HG02759 (cell line): ENCODE measurements at regions not wholly inside any gene's neighbourhood (a gene's known extent, or its start where the extent isn't known, plus 50 kb on each side); places are given as distances from the start of the nearest gene placed in this dataset.

Experiments used
- ATAC-seq: cut with Tn5 transposase; IDR thresholded peaks from one replicate; pipeline ENCODE4 v1.9.1; 2021; ENCODE audit warnings: mild to moderate bottlenecking, moderate library complexity; ENCODE audit not compliant: unreplicated experiment

- no peak for ATAC-seq
Measured at GRCh38 chr10:121025731-121026130, 174.6 kb downstream of the WDR11 start.

DNA sequence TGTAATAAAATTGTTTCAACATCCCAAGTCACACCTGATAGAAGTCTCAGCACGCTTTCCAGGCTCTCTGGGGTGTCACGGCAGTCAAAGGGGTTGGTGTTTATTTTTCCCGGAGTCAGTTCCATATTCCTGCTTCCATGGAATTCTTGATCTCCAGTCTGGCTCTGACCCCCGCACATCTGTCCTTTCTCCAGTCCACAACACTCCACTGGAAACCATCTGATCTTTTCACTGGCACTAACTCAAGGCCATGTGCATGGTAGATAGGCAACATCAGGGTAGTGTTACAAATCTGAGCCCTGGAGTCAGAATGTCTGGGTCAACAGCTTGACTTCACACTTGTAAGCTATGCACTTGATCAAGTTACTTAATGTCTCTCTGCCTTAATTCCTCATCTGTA, 176.2 kb downstream of the WDR11 start:
- no peak for ATAC-seq

DNA sequence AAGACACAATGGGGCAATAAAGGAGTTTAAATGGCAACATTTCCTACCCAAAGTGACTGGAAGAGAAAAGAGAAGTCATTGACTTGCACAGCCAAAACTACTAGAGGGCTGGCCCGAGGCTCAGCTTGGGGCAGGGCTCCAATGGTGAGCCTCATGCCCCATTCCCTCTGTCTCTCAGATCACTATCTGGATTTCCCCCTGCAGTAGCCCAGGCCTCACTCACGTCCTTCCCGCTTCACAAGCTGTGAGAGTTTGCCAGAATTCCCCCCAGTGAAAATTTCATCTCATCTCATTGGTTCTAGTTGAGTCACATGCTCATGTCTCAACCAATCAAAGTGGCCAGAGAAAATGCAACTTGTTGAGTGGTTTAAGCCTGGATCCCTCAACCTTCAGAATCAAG, 181.3 kb downstream of the WDR11 start:
- no peak for ATAC-seq

DNA sequence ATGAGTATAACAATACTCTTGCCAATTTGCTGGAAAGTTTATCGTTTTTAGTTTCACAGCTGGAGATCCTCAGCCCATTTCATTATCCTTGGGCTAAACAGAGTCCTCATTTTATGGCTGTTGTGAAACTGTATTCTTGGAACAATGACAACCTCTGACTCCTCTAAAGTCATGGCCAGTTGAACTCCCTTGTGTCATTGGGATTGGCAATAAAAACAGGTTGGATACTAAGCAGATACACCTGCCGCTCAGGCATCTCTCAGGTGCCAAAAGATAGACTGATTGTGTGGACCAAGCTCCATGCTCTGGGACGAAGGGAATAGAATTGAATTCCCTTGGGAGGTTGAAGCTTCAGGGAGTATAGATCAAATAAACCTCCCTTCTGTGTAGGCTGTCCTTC, 182.2 kb downstream of the WDR11 start:
- ATAC-seq: no peak

- ATAC-seq: no peak
Measured at GRCh38 chr10:121036431-121036830, 185.3 kb downstream of the WDR11 start.

DNA sequence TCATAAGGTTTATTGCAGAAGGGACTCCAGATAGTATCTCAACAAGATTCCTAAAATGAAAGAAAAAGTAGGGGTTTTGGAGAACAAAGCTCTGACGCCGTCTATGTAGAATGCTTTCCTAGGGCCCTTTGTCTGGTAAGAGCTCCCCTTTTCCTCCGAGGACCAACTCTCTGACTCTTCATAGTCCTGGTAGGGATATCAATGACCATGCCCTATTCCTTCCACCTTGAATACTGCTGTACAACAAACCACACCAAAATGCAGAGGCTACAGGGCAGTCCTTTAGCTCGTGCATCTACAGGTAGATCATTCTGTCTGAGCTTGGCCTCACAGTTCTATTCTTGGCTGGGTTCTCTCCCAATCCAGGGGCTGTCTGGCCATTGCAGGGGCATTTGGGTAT, 190.3 kb downstream of the WDR11 start:
- ATAC-seq: no peak

DNA sequence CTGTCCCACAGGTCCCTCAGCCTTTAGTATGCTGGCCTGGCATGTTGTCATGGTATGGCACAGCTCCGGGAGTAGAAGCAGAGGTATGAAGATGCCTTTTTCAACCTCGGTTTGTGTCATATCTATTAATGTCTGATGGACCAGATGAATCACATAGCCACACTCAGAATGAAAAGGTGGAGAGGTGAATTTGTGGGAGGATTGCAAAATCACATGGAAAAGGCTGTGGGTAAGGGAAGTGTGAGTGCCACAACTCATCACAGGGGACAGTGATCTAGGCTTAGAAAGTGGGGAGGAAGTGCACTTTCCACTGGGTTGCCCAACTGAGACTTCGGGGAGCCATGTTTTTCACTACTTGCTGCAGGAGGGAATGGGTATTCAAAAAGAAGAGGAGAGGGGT, 190.7 kb downstream of the WDR11 start:
- no peak for ATAC-seq

GRCh38 chr10:121042342-121042741, 191.2 kb downstream of the WDR11 start:
- no peak for ATAC-seq

GRCh38 chr10:121043124-121043849, 192.1 kb downstream of the WDR11 start:
- ATAC-seq: no peak

DNA sequence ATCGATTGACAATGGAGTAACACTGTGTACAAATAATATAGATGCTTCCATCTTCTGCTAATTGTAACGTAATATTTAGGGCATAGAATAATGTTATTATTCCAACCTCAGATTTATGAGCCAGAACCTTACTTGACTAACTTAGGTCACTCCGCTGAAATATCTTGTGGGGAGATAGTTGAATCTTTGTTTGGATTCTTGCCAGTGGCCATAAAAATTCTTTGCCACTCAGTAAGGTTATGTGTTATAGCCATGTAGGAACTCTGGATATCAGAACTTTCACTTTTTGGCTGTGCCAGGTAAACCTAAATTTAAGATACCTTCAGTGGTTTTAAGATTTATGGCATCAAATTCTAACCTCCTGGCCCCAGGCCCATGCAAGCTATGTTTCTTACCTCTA, 197.6 kb downstream of the WDR11 start:
- no peak for ATAC-seq

- ATAC-seq: no peak
Measured at GRCh38 chr10:121049489-121049888, 198.3 kb downstream of the WDR11 start.

- ATAC-seq: no peak
Measured at GRCh38 chr10:121049923-121050322, 198.8 kb downstream of the WDR11 start.

DNA sequence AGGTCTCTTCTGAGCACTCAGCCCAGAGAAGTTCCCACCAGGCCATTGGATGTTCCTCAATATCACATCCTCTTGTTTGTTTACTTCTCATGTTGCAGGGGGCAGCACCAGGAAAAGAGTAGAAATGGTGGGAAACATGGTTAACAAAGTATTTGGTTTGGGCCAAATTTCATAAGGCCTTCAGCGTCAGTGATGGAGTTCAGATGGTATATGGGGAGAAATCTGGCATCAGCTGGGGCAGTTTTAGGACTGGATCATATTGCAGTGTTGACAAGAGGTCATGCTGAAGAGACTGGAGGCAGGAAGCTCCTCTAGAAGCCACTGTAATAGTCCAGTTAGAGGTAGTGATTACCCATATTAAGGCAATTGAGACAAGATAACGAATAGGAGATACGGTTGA, 200.0 kb downstream of the WDR11 start:
- no peak for ATAC-seq

DNA sequence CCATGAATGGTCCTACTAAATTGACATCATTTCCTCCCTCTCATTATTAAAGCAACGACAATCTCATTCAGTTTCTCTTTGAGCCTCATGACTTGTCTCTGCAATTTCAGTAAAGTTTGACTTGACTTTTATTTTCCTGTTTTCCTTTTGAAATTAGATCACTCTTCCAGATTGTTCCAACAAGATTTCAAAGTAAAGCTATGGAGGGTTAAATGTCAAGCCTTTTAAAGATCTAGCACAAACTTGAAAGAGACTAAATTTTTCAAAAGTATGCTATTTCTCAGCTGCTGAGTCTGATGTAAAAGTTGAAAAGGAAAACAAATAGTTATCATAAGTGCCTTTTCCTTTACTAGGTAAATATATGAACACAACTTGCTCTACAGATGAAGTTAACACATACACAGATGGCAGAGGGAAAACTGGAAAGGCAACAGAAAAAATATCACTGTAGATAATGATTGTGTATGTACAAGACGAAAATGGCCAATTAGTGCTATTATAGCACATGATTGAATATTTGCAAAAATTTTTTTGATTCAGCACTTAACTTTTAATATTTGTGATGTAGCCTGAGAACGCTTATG, 200.6 kb downstream of the WDR11 start:
- ATAC-seq: no peak

DNA sequence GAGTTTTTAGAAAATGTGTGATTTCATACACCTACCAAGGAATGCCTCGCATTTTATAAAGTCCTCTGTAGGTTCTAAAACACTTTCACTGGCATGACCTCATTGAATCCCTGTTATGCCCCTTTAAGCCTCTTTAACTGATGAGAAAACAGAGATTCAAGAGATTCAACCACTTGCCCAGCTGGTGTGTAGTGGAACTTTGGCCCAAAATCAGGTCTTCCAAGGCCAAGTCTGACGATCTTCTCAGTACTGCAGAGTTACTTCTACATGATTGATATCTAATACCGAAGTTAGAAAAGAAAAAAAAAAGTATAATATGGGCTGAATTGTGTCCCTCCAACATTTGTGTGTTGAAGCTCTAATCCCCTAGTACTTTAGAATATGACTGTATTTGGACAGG, 202.0 kb downstream of the WDR11 start:
- ATAC-seq: no peak

DNA sequence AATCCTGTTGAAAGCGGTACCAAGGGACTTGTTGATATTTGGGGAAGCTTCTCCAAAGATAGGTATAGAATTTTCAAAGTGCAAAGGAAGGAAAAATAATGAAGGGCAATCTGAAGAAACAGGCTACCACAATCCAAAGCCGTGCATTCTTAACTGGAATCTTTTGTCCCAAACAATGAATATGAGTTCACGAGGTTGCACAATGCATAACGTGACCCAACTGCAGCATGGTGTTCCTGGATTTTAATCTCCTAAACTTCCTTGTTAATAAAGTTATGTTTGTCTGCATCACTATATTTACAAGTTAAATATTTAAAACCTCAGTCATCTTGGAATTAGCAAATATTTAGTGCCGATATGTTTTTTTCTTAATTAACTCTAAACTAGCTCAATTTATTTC, 203.7 kb downstream of the WDR11 start:
- no peak for ATAC-seq

DNA sequence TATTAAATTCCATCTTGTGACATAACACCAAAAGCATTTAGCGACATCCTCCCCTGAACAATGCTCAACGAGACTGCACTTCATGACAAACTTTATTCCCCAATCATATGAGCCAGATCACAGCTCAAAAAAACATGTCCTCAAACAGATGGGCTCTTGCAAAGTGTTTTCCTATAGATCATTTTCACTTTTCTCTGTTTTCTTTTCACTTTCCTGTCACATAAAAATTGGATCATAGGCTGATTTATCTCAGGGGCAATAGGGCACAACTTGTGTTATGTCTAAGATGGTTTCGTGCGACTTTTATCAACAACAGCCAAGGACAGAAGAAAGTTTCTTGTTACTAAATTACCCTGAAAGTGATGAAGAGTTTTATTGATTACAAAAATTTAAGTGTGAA, 206.1 kb downstream of the WDR11 start:
- no peak for ATAC-seq

DNA sequence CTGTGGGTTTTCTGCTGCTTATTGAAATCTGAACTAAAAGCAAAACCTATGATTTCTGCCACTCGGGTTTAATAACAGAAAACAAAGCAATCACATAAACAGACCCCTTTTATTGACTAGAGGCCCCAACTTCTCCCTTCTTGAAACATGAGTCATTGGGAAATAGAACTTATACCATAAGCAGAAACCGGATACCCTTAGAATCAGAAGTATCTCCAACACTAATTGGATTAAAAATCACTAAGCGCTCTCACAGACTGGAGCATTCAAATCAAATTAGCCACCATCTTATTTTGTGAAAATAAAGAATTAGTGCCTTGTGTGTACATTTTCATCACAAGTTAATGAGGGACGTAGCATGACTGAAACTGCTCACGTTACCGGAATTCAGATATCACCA, 206.9 kb downstream of the WDR11 start:
- no peak for ATAC-seq

- no peak for ATAC-seq
Measured at GRCh38 chr10:121059351-121059750, 208.2 kb downstream of the WDR11 start.

DNA sequence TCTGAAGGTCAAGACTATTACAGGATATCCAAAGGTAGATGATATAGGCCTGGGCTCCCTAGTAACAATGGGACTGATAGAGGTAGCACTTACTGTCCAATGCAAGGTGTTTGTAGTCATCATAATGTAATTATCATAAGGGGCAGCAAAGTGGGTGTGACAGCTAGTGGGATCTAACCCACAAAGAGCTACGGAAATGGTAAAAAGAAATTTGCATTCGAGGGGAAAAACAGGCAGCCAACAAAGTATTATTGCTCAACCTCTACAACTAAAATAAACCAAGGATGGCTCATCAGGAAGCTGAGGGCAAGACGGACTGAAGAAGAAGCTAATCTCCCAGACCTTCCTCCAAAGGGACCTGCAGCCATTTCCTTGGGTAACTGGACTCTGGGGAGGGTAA, 211.0 kb downstream of the WDR11 start:
- ATAC-seq: no peak

DNA sequence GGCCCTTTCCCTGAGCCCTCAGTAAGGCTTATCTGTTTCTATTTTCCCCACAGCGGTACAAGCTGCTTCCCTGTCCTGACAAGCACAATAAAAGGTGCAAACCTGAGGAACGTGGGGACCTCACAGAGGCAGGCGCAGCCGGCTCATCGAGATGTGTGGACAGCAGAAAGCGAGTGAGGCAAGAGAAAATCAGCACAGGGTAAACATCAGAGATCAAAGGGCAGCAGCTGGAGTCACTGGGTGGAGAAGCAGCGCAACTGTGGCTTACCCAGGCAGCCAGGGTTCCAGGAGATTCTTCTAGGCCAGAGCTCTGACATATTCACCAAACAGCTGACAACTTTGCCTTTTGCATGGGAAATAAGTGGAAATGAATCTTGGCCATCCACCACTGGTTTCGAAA, 212.6 kb downstream of the WDR11 start:
- ATAC-seq: no peak

DNA sequence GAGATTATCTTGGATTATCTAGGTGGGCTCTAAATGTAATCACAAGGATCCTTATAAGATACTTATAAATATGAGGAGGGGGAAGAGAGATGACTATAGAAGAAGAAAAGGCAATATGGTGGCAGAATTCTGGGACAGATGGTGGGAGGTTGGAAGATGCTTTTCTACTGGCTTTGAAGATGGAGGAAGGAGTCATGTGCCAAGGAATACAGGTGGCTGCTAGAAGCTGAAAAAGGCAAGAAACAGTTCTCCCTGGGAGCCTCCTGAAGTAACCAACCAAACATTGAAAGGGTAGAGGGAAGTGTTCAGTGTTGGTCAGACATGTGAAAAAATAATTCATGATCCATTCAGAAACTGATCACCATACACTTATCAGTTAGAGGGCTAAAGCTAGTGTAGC, 213.3 kb downstream of the WDR11 start:
- ATAC-seq: no peak

- no peak for ATAC-seq
Measured at GRCh38 chr10:121065330-121065729, 214.2 kb downstream of the WDR11 start.
